OCI-LY3 (cell line): ENCODE measurements at regions not wholly inside any gene's neighbourhood (a gene's known extent, or its start where the extent isn't known, plus 50 kb on each side); places are given as distances from the start of the nearest gene placed in this dataset.

ENCODE experiments used
- EZH2phosphoT487 ChIP-seq: fragments of 200-600 bp; shearing (Covaris generic); IDR thresholded peaks from 2 replicates; pipeline ENCODE4 v1.6.1; 2018; ENCODE audit warnings: antibody characterized with exemption, mixed run types, low read depth
- TF ChIP-seq, protein P1 (sequence below): fragments of 200-600, 300-600 bp; sonication (generic); IDR thresholded peaks from 2 replicates; pipeline ENCODE4 v1.5.1; 2014; ENCODE audit warnings: antibody characterized with exemption, low read length, low read depth

- TF ChIP-seq, protein P1, sequence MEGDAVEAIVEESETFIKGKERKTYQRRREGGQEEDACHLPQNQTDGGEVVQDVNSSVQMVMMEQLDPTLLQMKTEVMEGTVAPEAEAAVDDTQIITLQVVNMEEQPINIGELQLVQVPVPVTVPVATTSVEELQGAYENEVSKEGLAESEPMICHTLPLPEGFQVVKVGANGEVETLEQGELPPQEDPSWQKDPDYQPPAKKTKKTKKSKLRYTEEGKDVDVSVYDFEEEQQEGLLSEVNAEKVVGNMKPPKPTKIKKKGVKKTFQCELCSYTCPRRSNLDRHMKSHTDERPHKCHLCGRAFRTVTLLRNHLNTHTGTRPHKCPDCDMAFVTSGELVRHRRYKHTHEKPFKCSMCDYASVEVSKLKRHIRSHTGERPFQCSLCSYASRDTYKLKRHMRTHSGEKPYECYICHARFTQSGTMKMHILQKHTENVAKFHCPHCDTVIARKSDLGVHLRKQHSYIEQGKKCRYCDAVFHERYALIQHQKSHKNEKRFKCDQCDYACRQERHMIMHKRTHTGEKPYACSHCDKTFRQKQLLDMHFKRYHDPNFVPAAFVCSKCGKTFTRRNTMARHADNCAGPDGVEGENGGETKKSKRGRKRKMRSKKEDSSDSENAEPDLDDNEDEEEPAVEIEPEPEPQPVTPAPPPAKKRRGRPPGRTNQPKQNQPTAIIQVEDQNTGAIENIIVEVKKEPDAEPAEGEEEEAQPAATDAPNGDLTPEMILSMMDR: no peak
- no peak for TF ChIP-seq EZH2phosphoT487
Measured at GRCh38 chr5:12861886-12862654, 957.8 kb upstream of the CTNND2 start.
